Peyer's patch (tissue), 4 donors: ENCODE measurements at regions not wholly inside any gene's neighbourhood (a gene's known extent, or its start where the extent isn't known, plus 50 kb on each side); places are given as distances from the start of the nearest gene placed in this dataset.

ENCODE experiments used
- DNase-seq, 3 donors: peaks; one replicate each; pipeline ENCODE4 v3.0.0-alpha.2; 2017 to 2019
- H3K27ac ChIP-seq, 4 donors: fragments of 200-600 bp; sonication (generic); one replicate each; pipeline ENCODE4 v1.5.1; 2016 to 2019
- H3K27me3 ChIP-seq, 2 donors: fragments of 200-600 bp; sonication (generic); one replicate each; pipeline ENCODE4 v1.5.1; 2019
- H3K36me3 ChIP-seq, 3 donors: fragments of 200-600 bp; sonication (generic); one replicate each; pipeline ENCODE4 v1.5.1; 2016 to 2019
- H3K4me1 ChIP-seq, 4 donors: fragments of 200-600 bp; sonication (generic); one replicate each; pipeline ENCODE4 v1.5.1; 2016 to 2019
- H3K4me3 ChIP-seq, 4 donors: fragments of 200-600 bp; sonication (generic); 1 replicate in 3 of 4; 2 replicates in 1 of 4; pipeline ENCODE4 v1.5.1; 2016 to 2019; ENCODE audit warnings: mild to moderate bottlenecking in 1 of 4
- H3K9me3 ChIP-seq, 4 donors: fragments of 200-600 bp; sonication (generic); one replicate each; pipeline ENCODE4 v1.5.1; 2016 to 2019; ENCODE audit warnings: mild to moderate bottlenecking in 1 of 4
- POLR2A ChIP-seq, 2 donors: fragments of 450-650 bp; IDR thresholded peaks; one replicate each; pipeline ENCODE4 v1.5.1; 2017; ENCODE audit warnings: antibody characterized with exemption in 2 of 2, mild to moderate bottlenecking in 2 of 2, moderate library complexity in 2 of 2
- TF ChIP-seq, protein P1 (sequence below), 6 experiments: fragments of 450-650 bp in 4 of 6; fragments of 200-600 bp in 2 of 6; sonication (generic) in 1 of 6; IDR thresholded peaks; one replicate each; pipeline ENCODE4 v1.5.1; 2017 to 2019; ENCODE audit warnings: antibody characterized with exemption in 6 of 6, mild to moderate bottlenecking in 3 of 6, moderate library complexity in 1 of 6

DNA sequence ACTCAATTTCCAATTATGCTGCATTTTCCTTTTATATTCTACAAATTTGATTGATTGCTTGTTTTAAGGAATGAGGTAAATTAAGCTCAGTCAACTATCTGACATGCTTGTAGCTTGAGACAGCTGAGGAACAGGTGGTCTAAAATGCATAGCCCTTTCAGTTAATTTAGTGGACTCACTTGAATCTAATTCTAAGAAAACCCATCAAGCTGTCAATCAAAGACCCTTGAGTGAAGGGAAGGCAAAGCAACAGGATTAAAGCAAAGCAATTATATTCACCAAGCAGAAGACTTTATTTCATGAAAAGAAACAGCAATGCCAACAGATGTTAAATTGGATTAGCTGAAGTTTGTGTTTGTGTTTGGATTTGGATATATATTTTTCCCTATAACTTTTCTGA lies 228.5 kb downstream of the ARPP21 start:
- no peak for DNase-seq
- Histone ChIP-seq H3K27ac (no peak overlapping the region), H3K36me3 (no peaks in the 10 kb centered on the region), H3K4me1 (no peaks in the 10 kb centered on the region), H3K27me3 (no peaks in the 10 kb centered on the region), H3K9me3 (no peaks in the 10 kb centered on the region), H3K4me3 (no peak overlapping the region)
- no peak for TF ChIP-seq POLR2A (IDR thresholded peaks at IDR 0.05)
- TF ChIP-seq, protein P1, sequence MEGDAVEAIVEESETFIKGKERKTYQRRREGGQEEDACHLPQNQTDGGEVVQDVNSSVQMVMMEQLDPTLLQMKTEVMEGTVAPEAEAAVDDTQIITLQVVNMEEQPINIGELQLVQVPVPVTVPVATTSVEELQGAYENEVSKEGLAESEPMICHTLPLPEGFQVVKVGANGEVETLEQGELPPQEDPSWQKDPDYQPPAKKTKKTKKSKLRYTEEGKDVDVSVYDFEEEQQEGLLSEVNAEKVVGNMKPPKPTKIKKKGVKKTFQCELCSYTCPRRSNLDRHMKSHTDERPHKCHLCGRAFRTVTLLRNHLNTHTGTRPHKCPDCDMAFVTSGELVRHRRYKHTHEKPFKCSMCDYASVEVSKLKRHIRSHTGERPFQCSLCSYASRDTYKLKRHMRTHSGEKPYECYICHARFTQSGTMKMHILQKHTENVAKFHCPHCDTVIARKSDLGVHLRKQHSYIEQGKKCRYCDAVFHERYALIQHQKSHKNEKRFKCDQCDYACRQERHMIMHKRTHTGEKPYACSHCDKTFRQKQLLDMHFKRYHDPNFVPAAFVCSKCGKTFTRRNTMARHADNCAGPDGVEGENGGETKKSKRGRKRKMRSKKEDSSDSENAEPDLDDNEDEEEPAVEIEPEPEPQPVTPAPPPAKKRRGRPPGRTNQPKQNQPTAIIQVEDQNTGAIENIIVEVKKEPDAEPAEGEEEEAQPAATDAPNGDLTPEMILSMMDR (IDR thresholded peaks at IDR 0.05): no peak

DNA sequence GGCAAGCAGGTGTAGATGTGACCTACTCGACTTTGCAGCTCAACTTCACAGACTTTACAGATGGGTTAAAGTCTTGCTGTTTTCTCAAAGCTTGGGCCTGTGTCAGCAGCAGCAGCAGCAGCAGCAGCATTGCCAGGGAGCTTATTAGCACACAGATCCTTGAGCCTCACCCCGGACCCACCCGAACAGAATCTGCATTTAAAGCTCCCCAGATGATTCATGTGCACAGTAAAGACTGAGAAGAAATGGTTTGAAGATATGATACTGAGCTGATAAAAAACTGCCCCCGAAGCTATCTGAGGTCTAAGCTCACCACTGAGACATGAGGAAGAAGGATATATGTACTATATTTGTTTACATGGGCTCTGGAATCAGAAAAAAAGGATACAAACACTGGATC lies 231.7 kb downstream of the ARPP21 start:
- H3K27me3 ChIP-seq: no peaks in the 10 kb centered on the region
- no peak for DNase-seq
- TF ChIP-seq, protein P1 (IDR thresholded peaks at IDR 0.05): no peak
- no peak for TF ChIP-seq POLR2A (IDR thresholded peaks at IDR 0.05)
- no peaks in the 10 kb centered on the region for H3K9me3 ChIP-seq
- H3K36me3 ChIP-seq: no peaks in the 10 kb centered on the region
- H3K4me3 ChIP-seq: no peak overlapping the region
- no peak overlapping the region for H3K27ac ChIP-seq
- H3K4me1 ChIP-seq: no peaks in the 10 kb centered on the region

DNA sequence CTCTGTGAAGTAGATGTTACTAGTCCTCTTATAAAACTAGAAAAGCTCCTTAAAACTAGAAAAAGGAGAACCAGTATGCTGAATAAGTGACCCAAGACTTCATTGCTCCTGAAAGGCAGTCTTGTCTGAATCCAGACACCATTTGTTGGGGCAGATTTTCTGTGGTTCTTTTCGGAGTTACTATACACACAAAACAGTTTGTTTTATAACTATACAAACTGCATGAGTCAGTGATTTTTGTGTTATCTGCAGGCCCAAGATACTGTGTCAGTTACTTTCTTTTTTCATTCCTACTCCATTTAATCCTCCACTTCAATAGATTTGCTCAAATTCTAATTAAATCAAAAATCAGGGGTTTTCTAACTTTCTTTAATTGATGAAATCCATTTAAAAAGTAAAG lies 244.6 kb downstream of the ARPP21 start:
- DNase-seq: no peak
- TF ChIP-seq, protein P1 (IDR thresholded peaks at IDR 0.05): no peak
- TF ChIP-seq POLR2A (IDR thresholded peaks at IDR 0.05): no peak
- no peaks in the 10 kb centered on the region for H3K36me3 ChIP-seq

DNA sequence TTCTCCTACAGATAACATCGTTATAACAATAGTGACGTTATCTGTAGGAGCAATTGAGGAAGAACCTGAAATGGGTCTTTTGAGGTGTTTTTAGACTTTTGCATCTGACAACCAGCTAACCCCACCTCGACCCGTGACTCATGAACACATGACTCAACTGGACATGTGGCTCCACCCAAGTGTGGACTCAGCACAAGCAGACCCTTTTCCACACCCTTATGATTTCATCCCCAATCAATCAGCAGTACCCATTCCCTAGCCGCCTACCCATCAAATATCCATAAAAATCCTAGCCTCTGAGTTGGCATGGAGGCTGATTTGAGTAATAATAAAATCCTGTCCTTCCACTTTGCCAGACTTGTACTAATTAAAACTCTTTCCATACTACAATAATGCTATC lies 255.4 kb downstream of the ARPP21 start:
- Histone ChIP-seq H3K36me3 (no peaks in the 10 kb centered on the region), H3K27ac (no peak overlapping the region), H3K4me3 (no peak overlapping the region), H3K27me3 (no peaks in the 10 kb centered on the region), H3K9me3 (no peaks in the 10 kb centered on the region), H3K4me1 (no peaks in the 10 kb centered on the region)
- no peak for DNase-seq
- no peak for TF ChIP-seq POLR2A (IDR thresholded peaks at IDR 0.05)
- TF ChIP-seq, protein P1 (IDR thresholded peaks at IDR 0.05): no peak

More for the DNA sequence above, 244.6 kb downstream of the ARPP21 start:
- Histone ChIP-seq H3K9me3 (no peaks in the 10 kb centered on the region), H3K27ac (no peak overlapping the region), H3K27me3 (no peaks in the 10 kb centered on the region), H3K4me1 (no peaks in the 10 kb centered on the region), H3K4me3 (no peak overlapping the region)

DNA sequence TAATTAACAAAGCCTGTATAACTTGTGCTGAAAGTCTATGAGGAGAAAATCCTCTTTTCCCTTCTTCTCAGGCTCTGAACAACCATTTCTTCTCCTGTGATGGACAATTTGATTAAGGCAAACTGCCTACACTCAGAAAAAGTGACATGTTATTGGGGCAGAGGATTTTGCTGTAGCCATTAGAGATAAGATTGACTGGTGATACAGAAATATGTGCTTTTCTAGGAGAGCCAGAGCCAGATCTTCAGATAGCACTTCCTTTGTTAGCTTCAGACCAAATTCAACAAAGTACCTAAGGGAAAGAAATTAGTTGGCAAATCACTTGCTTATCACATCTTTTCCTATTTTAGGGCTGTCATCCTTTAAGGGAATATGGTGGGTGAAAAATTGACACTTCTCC lies 259.9 kb downstream of the ARPP21 start:
- DNase-seq: no peak
- Histone ChIP-seq H3K36me3 (no peaks in the 10 kb centered on the region), H3K27ac (no peak overlapping the region), H3K4me1 (no peaks in the 10 kb centered on the region), H3K27me3 (no peaks in the 10 kb centered on the region), H3K9me3 (no peaks in the 10 kb centered on the region), H3K4me3 (no peak overlapping the region)
- no peak for TF ChIP-seq POLR2A (IDR thresholded peaks at IDR 0.05)
- TF ChIP-seq, protein P1 (IDR thresholded peaks at IDR 0.05): no peak

DNA sequence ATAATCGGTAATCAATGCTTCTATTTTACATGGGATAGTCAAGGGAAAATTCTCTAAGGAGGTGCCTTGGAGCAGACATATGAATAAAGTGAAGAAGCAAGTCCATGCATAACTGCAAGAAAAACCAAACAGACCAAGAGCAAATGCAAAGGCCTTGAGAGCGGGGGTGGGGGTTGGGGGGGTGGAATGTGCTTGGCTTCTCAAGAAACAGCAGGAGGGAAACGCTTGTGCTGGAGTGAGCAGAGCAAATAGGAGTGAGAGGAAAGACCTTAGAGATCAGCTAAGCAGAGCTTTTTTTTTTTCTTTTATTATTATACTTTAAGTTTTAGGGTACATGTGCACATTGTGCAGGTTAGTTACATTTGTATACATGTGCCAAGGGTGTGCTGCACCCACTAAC lies 260.8 kb downstream of the ARPP21 start:
- no peak overlapping the region for H3K4me3 ChIP-seq
- H3K27ac ChIP-seq: no peak overlapping the region
- H3K27me3 ChIP-seq: no peaks in the 10 kb centered on the region
- no peaks in the 10 kb centered on the region for H3K9me3 ChIP-seq
- H3K4me1 ChIP-seq: no peaks in the 10 kb centered on the region
- DNase-seq: no peak
- TF ChIP-seq, protein P1 (IDR thresholded peaks at IDR 0.05): no peak
- no peak for TF ChIP-seq POLR2A (IDR thresholded peaks at IDR 0.05)
- no peaks in the 10 kb centered on the region for H3K36me3 ChIP-seq
